GM20000 (cell line): ENCODE measurements at regions not wholly inside any gene's neighbourhood (a gene's known extent, or its start where the extent isn't known, plus 50 kb on each side); places are given as distances from the start of the nearest gene placed in this dataset.

ENCODE experiments used
- DNase-seq: peaks from one replicate; pipeline ENCODE4 v3.0.0; 2012; ENCODE audit warnings: low spot score
- TF ChIP-seq, protein P1 (sequence below): IDR thresholded peaks from 2 replicates; pipeline ENCODE4 v1.5.1; 2012; ENCODE audit warnings: mild to moderate bottlenecking, control low read depth; ENCODE audit errors: extremely low read depth, missing control alignments

DNA sequence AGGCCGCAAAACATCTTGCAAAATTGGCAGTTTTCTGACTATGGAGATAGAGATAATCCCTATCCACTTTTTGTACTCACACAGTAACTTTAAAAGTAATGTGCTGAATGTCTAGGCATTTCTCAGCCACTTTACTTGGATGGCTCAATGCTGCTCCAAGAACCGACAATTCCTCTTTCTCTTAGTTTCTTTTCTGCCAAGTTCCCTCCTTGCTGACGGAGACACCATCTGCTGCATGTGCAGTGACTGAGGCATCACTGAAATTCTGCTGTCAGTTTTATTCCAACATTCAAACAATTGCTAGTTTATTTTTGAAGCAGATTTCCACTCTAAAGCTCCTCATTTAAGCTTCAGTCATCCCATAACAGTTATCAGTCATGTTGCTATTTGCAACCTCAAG, 116.0 kb upstream of the RBMS3 start:
- TF ChIP-seq, protein P1, sequence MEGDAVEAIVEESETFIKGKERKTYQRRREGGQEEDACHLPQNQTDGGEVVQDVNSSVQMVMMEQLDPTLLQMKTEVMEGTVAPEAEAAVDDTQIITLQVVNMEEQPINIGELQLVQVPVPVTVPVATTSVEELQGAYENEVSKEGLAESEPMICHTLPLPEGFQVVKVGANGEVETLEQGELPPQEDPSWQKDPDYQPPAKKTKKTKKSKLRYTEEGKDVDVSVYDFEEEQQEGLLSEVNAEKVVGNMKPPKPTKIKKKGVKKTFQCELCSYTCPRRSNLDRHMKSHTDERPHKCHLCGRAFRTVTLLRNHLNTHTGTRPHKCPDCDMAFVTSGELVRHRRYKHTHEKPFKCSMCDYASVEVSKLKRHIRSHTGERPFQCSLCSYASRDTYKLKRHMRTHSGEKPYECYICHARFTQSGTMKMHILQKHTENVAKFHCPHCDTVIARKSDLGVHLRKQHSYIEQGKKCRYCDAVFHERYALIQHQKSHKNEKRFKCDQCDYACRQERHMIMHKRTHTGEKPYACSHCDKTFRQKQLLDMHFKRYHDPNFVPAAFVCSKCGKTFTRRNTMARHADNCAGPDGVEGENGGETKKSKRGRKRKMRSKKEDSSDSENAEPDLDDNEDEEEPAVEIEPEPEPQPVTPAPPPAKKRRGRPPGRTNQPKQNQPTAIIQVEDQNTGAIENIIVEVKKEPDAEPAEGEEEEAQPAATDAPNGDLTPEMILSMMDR = no peak

DNA sequence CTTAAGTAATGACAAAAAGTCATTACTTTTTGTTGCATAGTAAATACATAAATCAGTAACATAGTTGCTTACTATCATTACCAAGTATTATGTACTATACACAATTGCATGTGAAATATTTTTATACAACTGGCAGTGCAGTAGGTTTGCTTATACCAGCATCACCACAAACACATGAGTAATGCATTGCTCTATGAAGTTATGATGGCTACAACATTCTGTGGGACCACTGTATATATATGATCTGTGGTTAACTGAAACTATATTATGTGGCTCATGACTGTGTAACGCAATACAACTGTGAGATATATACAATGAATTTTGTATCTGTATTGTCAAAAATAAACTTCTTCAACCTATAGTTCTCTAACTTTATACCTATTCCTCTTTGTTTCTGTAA, 113.7 kb upstream of the RBMS3 start:
- no peak for DNase-seq
- TF ChIP-seq, protein P1 = no peak

More for the DNA sequence above, 116.0 kb upstream of the RBMS3 start:
- no peak for DNase-seq

DNA sequence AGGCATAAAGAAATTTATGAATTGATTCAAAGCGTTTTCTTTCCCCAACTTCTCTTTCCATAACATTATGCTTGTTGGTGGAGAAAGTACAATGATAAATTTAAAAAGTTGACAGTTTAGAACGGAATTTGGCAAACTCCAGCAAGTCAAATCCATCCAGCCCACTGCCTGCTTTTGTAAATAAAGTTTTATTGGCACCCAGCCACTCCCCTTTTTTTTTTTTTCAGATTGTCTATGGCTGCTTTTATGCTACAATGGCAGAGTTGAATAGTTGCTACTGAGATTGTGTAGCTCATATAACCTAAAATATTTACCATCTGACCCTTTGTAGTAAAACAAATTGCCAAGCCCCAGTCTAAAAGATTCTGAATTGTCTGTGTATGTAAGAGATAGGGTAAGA, 112.8 kb upstream of the RBMS3 start:
- TF ChIP-seq, protein P1 = no peak
- no peak for DNase-seq

DNA sequence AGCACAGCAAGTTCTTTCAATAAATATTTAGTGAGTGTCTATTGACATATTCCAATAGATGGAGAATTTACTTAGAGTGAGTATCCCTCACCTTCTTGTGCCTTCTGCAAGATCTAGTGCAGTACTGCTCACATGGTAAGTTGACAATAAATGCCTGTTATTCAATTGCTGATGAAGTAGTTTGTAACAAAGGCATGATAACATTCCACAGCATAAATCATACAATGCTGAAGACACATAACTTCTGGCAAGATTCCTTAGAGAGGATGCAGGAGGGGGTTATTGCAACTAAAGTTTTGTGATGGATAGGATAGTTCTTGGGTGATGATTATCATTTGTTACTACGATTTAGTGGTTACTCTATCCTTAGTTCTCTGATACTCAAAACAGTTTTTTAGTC, 112.2 kb upstream of the RBMS3 start:
- DNase-seq = no peak
- TF ChIP-seq, protein P1 = no peak

DNA sequence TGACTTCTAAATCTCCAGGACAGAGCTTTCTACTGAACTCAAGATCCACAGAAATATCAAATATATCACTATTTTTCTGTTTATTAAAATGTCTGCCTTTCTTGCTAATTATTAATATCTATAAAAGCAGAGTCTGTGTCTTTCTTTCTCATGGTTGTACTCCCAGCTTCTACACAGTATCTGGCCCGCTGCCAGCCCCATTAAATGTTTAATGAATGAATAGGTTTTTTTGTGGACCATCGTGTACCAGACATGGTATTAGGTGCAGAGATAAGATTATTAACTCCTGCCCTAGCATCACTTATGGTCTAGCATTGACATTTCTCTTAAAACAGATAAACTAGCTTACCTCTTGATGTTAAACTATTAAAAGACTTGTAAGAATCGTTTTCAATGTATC, 111.4 kb upstream of the RBMS3 start:
- DNase-seq = no peak
- TF ChIP-seq, protein P1 = no peak

DNA sequence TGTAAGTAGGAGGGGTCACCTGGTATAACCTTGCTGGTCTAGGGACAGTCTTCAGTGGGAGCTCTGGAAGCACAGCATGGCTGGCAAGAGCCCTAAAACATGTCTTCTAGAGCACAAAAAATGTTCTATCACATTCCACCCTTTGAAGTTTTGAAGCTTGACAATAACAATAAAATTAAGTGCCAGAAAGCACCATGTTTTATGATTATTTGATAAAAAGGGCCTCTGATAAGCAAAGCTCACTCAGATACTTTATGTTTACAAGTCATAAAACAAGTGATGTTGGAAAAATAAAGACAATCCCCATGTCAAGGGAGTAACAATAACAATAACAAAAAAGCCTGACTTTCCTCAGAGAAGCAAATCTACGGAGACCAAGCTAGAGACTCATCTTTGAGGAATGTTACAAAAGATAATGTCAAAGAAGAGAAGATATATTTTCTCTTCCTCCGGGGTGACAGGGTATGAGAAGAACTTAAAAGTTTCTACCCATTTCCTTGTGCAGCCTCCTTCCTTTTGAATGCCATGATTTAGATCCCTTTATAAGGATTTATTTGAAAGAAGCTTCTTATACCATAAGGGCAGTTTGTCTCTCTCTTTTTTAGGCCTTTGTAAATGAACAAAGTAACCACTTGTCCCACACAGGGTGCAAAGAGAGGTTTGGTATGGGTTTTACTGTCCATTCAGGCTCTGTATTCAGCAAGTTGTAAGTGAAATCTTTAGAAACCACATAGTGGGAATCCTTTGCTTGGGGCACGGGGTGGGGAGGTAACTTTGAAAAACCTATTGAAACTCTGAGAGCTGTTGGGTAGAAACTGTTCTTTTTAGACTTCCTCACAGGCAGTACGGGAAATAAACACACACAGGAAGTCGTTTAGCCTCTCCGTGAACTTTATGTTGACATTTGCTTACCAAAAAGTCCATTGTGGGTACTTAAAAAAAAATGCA, 109.6 kb upstream of the RBMS3 start:
- no peak for DNase-seq
- TF ChIP-seq, protein P1 = no peak

DNA sequence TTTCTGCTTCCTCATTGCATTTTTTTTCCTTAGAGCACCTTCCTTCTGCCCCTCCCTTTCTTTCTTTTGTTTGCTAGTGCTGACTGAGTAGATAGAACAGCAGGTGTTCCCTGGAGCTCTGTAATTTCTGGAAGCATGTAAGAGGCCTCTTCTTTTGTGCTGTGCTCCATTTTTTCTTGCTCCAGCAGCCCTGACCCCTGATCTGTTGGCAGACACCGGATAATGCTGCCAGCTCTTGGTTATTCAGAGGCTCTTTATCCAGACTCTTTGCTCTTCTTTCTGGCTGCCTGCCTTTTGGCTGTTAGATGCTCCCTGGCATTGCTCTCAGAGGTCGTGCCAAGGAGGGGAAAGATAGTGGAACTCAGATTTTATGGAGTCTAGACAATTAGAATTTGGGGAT, 104.4 kb upstream of the RBMS3 start:
- TF ChIP-seq, protein P1 = no peak
- DNase-seq = no peak
